GM21526 (cell line): ENCODE measurements at regions not wholly inside any gene's neighbourhood (a gene's known extent, or its start where the extent isn't known, plus 50 kb on each side); places are given as distances from the start of the nearest gene placed in this dataset.
"Not testable (repeated sequence)": the region's sequence is repeated elsewhere in the genome, so short reads cannot be mapped to it uniquely, and the experiment has no call there.

Experiments
- ATAC-seq: cut with Tn5 transposase; IDR thresholded peaks from one replicate; pipeline ENCODE4 v1.9.1; 2021; ENCODE audit warnings: moderate library complexity; ENCODE audit not compliant: unreplicated experiment, low FRiP score

DNA sequence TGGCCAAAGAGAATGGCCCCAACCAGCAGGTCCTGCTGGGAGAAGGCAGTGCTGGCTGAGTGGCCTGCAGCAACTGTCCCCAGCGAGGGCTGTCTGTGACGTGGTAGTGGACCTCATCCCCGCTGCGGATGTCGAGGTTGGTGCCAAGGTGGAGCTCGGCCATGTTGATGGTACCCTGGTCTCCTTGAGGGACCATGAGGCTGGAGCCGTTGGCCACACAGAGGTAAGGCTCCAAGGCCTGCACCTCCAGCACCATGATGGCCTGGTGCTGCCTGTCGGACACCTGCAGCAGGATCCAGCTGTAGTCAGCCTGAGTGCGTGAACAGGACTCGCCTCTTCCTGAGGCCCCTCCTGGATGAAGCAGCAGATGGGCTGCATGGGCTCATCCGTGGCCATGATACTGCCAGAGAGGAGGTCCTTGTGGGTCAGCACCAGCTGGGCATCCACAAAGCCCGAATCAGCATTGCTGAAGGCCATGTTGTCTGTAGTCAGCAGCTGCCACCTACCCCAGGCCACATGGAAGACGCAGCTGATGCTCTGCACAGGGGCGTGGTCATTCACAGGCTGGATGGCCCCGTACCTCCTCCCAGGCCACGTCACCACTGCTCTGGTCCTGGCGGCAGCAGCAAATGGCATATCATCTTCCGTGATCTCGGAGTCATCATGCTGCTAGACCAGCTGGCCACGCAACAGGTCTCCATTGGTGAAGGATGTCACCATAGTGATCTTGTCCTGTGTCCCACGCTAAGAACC lies 167.5 kb downstream of the GOLGA6L4 start:
- ATAC-seq: no peak

DNA sequence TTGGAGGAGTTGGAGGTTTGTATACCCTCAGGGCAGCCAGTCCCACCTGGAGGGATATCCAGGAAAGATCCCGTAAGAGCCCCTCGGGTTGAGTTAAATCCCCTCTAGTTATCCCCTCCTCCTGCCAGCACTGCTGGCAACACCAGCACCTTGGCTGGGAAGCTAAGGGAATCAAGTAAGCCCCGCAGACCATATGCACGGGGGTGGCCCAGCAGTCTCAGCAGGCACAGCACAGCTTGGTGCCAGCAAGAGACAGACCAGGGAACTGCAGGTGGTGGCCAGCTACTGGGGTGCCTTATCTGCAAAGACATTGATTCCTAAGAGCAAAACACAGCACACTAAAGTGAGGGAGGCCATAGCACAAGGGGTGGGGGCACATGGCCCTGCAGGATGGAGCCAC lies 173.8 kb downstream of the GOLGA6L4 start:
- ATAC-seq: not testable (repeated sequence)

GRCh38 chr15:84421513-84422181 lies 179.2 kb upstream of the ZSCAN2 start:
- not testable (repeated sequence) for ATAC-seq

GRCh38 chr15:84425327-84425726 lies 175.5 kb upstream of the ZSCAN2 start:
- ATAC-seq: not testable (repeated sequence)

DNA sequence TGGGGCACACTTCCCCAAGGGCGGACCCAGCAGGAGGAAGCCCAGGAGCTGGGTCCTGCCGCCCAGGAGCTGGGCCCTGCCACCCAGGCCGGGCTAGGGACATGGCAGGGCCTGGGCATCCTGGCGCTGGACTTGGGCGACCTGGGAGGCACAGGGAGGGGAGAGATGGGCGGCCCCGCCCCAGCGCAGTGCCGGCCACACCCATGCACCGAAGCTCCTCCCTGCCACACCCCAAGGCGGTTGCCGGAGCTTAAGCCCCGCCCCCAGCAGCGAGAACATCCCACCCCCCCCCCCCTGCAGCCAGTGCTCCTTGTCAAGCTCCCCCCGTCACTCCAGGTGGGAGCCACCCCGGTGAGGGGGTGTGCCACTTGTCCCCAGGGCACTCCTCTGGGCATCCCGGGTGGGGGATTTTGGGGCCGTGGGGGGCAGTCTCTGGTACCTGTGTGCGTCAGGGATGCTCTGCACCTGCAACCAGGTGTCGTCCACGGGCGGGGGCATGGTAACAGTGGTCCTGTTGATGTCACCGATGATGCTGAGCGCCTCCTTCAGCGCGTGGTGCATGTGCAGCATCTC lies 127.4 kb upstream of the ZSCAN2 start:
- ATAC-seq: not testable (repeated sequence)

GRCh38 chr15:84476364-84477033 lies 124.3 kb upstream of the ZSCAN2 start:
- ATAC-seq: not testable (repeated sequence)

DNA sequence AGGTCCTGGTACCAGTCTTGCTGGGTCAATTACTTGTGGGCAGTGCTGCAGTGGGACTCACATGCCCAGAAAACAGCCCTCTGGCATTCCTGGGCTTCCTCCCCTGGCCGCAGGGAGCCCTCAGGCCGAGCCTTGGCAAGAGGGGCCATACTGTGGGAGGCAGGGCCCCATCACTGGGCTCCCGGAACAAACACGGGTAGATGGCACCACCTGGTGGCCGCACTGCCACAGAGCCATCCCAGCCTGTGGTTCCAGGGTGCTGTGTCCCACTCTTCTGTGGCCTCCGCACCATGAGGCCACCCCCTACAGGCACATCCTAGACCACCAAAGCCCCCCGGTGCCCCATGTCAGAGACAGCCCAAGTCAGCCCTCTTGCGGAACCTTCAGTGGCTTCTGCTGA lies 123.3 kb upstream of the ZSCAN2 start:
- ATAC-seq: peak; percentile 93

DNA sequence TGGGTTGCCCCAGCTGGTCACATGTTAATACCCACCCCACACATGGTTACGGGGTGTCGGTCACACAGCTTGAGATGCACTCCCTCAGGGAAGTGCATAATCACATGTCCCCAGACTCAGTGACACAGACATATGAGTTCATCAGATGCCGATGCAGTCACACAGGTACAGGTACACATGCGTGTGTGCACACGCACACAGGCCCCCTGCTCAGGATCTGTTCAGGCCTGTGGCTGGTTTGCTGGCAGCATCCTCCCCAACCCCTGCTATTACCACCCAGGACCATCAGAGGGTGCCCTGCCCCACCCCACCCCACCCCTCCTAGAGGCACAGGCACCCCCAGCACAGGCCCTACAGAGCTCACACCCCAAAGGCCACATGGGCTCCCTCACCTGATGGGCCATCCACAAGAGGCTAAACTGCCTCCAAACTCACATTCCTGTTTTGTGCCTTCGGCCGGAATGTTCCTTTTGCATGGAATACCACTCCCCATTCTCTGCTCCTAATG lies 120.6 kb upstream of the ZSCAN2 start:
- ATAC-seq: not testable (repeated sequence)

GRCh38 chr15:84483859-84484258 lies 117.0 kb upstream of the ZSCAN2 start:
- not testable (repeated sequence) for ATAC-seq

DNA sequence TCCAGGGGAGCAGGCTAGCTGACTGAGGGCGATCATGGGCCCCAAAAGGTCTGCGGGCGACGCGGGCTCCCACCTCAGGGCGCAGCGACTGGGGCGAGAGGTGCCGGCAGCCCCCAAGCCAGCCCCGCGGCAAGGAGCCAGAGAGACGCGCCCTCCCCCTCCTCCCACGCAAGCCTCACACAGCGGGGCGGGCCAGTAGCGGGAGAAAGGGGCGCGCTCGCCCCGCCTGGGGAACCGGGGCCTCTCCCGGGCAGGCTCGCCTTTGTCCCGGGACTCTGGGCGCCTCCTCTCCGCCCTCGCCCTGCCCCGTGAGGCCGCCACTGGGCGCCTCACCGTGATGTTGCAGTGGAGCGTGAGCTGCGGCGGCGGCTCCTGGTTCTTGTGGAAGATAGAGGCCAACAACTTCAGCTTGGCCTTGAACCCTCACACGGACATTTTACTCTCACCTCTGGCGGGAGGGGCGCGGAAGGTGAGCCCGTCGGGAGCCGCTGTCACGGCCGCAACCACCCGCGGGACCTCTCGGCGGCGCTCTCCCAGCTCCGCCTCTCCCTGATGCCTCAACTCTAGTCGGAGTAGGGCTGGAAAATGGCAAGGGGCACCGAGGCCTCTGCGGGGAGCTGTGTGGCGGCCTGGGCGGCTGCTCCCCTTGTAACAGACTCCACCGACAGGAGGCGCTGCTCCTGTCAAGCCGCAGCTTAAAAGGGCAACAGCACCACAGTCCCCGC lies 100.5 kb upstream of the ZSCAN2 start:
- not testable (repeated sequence) for ATAC-seq

DNA sequence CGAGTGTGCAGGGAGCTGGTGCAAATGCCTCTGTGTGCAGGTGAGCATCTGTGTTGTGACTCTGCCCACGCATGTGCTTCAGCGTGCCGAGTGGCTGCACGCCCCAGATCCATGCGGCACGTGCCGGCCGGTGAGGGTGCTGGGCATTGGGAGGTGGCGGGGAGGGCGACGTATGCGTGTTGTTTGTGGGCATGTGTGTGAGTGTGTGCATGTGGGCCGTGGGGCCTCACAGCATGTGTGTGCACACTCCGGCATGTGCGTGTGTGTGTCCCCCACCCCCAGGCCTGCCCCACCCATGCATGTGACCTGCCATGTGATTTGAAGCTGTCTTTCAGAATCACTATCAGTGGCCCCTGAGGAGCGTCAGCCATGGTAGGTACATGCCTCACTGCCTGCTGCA lies 97.7 kb upstream of the ZSCAN2 start:
- ATAC-seq: not testable (repeated sequence)

DNA sequence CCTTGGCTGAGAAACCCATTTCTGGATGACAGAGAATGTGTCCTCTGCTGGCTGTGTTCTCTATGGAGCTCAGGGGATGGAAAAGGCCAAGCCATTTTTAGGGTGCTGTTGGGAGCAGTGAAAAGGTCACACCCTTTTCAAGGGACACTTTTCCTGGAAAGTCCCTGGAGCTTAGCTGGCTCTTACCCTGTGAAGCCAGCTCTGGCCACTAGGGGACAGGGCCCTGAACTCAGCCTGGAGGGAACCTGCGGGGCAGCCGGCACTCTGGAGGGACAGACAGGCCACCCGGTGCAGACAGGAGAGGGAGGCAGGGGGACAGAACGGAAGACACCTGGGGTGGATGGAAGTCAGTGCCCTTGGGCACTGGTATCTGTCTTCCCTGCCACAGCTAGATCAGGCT lies 95.3 kb upstream of the ZSCAN2 start:
- ATAC-seq: not testable (repeated sequence)

GRCh38 chr15:84512324-84512723 lies 88.5 kb upstream of the ZSCAN2 start:
- ATAC-seq: not testable (repeated sequence)

- not testable (repeated sequence) for ATAC-seq
Observed at GRCh38 chr15:84516773-84517172, 84.0 kb upstream of the ZSCAN2 start.

DNA sequence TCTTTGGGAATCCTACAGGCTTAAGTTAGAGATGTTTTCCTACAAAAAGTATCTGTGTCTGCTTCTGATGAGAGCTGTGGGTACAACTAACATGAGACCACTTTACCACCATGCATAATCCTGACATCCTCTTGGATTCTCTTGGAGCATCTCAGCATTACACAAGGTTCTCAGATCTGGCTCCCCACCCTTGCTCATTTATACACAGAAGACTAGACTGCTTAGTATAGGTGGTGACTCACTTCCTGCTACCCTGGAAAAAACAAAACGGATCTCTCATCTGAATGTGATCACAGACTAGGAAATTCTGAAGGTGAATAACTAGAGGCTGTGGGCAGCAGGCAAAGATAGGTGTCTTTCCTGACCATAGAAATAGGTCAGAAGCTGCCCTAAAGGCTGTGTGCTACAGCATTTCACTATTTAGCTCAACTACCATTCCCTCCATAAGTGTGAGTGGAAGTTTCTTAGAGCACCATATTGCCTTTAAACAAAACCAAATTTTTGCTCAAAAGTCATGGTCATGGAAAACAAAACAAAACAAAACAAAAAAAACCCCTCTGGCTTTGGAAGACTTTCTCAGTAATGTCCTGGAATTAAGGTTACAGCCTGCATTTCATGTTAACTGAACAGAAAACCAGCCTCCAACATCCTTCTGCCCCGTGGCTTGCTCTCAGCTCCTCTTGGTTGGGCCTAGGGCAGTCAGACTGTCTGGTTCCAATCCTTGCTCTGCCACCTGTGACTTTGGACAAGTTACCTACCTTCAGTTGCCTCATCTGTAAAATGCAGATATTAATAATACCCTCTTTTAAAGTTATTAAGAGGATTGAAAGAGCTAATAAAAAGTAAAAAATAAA lies 75.1 kb upstream of the ZSCAN2 start:
- ATAC-seq: not testable (repeated sequence)

DNA sequence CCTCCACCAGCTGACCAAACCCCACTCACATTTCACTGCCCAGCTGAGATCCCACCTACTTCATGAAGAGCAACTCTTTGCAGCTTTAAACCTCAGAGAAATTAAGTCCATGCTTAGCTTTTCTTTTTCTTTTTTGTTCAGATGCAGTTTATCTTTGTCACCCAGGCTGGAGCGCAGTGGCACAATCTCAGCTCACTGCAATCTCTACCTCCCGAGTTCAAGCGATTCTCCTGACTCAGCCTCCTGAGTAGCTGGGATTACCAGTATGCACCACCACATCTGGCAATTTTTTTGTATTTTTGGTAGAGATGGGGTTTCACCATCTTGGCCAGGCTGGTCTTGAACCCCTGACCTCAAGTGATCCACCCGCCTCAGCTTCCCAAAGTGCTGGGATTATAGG lies 70.1 kb upstream of the ZSCAN2 start:
- not testable (repeated sequence) for ATAC-seq

GRCh38 chr15:84531223-84531622 lies 69.6 kb upstream of the ZSCAN2 start:
- not testable (repeated sequence) for ATAC-seq

DNA sequence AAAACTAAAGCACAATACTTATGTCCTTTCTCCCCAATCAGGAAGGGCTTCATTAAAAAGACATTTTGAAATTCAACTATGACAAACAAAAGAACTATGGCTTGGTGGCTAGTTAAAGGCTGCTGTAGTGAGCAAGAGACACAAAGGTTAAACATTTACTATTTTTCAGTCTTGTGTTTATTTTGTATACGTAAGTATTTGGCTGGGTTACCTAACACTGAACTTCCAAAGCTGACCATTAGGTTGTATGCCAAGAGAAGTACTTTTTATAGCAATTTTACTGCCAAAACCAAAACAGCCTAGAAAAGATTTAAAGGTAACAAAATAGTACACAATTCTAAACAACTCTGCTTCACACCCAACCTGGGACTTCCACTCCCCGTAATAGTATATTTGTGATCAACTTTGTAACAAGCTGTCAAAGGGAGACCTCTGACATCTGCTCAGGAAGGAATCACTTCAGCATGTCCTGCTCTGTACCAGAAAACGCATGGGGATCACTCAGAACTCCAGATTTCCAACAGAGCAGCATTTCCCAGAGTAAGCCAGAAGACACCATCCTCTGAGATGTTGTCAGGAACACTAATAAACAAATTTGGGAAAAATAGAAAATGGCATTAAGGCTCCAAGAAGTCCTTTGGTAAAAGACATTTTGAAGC lies 69.0 kb upstream of the ZSCAN2 start:
- not testable (repeated sequence) for ATAC-seq

GRCh38 chr15:84533705-84534104 lies 67.1 kb upstream of the ZSCAN2 start:
- not testable (repeated sequence) for ATAC-seq
